ENCODE measurements at regions not wholly inside any gene's neighbourhood (a gene's known extent, or its start where the extent isn't known, plus 50 kb on each side); places are given as distances from the start of the nearest gene placed in this dataset.

DNA sequence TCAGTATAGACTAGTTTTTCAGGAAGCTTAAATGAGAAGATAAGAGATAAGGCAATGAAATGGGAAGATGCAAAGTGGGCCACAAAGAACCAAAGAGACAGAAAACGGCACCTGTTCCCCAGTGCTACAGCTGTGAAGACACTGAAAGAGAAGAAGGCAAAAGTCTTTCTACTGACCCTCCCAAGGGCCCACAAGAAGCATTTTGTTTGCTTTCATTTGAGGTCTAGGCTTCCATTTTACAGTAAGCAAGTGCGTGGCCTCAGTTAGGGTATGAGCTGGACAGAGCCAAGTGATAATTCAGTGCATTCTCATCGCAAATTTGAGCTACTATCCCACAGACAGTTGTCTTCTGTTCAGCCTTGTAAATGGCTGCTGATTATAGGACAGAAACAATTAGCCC is 53.4 kb upstream of the STK17B start:
- no peak overlapping the region for H3K27ac ChIP-seq
- TF ChIP-seq CTCF (conservative IDR thresholded peaks at IDR 0.05) = no peak

GRCh38 chr2:196225213-196225612 is 53.8 kb upstream of the STK17B start:
- TF ChIP-seq CTCF (conservative IDR thresholded peaks at IDR 0.05) = no peak
- no peak overlapping the region for H3K27ac ChIP-seq

DNA sequence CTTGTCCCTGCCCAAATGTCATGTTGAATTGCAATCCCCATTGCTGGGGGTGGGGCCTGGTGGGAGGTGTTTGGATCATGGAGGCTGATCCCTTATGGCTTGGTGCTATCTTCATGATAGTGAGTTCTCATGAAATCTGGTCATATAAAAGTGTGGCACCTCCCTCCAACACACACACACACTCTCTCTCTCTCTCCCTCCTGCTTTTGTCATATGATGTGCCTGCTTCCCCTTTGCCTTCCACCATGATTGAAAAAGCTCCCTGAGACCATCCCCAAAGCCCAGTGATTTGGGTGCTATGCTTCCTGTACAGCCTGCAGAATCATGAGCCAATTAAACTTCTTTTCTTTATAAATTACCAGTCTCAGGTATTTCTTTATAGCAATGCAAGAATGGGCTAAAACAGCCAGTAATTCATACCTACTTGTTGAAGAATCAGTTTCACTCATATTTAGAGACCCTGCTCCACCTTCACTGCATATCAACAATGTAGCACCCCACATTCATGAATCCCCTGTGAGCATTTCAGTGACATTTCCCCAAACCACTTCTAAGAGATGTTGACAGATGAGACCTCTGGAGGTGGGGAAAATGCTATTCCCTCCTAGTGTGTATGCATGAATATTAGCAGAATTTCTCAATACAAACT is 54.8 kb upstream of the STK17B start:
- no peak for TF ChIP-seq CTCF (conservative IDR thresholded peaks at IDR 0.05)
- no peak overlapping the region for H3K27ac ChIP-seq

GRCh38 chr2:196226707-196227065 is 55.3 kb upstream of the STK17B start:
- no peak overlapping the region for H3K27ac ChIP-seq
- TF ChIP-seq CTCF (conservative IDR thresholded peaks at IDR 0.05) = no peak

DNA sequence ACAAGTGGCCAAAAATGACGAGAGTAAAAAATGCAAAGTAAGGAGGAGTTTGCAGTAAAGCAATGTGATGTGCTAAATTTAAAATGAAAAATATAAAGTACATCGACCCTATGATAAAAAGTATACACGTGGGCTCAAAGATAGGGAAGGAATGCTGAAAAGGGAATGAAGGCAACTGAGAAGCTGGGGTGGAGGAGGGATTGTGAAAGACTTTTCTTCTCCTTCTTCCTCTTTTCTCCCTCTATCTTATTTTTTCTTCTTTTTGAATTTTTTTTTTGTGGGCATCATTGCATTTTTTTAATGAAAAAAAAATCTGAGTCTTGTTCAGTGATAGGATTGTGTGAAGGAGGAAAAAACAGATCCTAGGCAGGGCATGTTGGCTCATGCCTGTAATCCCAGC is 57.6 kb upstream of the STK17B start:
- H3K27ac ChIP-seq = no peak overlapping the region
- TF ChIP-seq CTCF (conservative IDR thresholded peaks at IDR 0.05) = no peak

DNA sequence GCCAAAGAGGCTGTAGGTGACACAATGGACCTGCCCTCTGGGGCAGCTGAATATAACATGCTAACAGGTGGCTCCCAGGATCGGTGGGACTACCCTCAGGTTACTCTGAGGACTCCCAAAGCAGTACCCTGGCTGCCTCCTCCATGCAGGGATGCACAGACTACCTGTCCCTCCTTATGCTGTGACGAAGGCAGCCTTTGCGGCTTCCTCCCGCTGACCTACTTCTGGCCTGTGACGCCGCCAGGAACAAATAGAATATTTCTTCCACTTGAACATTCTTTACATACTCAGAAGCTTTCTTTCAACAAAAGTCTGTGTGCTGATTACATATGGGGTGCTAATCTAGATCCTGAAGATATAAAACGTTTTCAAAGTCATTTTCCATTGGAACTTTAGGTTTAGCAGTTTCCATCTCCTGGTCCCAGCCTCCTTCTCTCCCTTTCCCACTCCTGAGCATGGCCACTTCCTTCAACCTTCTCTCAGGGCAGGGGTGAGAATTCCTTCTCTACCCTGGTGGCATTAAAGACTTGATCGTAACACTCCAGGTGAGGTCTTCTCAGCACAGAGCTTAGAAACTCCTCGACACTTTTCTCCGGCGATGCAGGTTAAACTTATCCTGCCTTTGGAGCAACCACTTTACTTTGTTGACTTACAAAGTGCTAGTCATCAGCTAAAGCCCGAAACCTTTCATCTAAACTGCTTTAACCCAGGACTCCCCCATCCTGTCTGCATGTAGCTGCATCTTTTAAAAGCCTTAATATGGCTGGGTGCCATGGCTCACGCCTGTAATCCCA is 58.9 kb upstream of the STK17B start:
- TF ChIP-seq CTCF (conservative IDR thresholded peaks at IDR 0.05) = no peak
- H3K27ac ChIP-seq = peak overlapping the region; percentile 93

DNA sequence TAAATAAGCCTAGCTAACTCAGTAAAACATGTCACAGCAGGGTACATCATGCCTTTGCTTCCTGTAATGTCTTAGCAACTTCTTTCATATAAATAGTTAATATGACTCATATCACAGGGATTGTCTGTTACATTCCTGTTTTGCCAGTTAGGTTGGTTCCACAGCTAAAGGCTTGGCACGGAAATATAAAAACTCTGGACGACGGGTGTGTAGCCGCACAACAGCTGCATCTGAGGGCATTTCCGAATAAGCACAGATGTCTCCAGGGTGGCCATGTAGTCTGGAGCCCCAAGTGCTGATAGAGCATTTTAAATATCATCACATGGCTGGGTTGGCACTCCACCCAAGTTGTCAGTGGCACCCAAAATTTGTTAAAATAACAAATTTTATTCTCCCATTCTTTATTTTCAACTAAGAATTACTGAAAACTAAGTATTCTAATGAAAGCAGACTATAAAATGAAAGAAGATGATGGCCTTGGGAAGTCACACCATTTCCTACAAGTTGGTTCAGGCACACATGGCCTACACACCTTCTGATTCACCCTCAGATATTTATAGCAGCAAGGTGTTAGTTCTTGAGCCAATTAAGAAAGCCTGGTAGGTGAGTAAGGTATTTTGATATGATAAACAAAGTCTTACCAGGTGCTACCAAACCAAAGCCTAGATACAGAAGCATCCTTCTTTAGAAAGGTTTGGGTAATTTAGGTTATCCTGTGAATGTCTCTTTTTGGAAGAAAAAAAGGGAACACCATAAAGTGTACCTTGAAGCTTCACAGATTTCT is 61.8 kb upstream of the STK17B start:
- no peak for TF ChIP-seq CTCF (conservative IDR thresholded peaks at IDR 0.05)
- H3K27ac ChIP-seq = peak overlapping the region; percentile 93

Data from VCaP (cell line).